Epidermal melanocyte (primary cell): ENCODE measurements at regions not wholly inside any gene's neighbourhood (a gene's known extent, or its start where the extent isn't known, plus 50 kb on each side); places are given as distances from the start of the nearest gene placed in this dataset.

Experiments
- DNase-seq: peaks from one replicate; pipeline ENCODE4 v3.0.0; 2011; ENCODE audit warnings: low spot score; ENCODE audit not compliant: insufficient read length

DNA sequence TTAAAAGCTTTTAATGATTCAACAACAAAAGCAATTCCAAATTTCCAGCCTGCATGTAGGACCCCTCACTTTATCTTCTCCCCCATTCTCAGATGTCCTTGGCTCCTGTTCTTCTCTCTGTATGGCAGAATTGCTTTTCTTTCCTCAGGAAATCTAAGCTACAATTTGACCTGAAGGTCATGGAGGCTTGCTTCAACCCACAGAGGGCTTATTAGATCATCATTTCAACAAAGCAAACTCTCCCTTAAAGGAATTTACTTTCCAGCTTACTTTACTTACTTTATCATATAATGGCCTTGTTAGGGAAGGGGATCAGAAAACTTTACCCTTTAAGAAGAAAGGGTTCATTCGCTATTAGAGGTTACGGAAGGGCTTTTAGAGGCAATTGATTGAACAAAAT lies 211.5 kb downstream of the RAD51AP2 start:
- no peak for DNase-seq

DNA sequence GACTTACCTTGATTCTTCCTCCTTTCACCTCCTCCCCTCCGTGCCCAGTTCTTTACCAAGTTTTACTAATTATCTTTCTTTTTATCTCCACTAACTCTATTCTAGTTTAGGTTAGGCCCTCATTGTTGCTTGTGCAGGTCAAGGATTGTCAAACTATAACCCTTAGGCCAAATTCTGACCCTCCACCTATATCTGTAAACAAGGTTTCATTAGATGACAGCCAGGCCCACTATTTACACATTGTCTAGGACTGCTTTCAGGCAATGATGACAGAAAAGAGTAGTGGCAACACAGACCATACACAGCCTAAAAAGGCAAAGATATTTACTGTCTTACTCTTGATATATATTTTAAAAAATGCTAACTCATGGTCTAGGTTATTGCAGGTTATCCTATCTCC lies 212.0 kb downstream of the RAD51AP2 start:
- no peak for DNase-seq

DNA sequence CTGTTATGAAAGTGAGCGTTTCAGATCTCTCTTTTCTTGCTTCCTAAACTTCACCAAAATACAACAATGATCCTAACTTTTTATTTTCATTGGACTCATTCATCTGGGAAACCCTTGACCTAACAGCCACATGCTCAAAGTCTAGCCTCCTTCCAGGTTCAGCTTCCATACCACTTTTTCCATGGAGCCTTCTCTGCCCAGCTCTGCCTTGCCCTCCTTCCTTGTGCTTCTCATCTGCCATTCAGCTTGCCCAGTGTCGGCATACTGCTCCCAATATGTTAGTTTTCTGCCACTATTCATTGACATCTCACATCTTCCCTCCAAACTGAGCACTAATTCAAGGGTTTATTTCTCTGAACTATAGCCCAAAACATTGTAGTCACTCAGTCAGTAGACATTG lies 214.7 kb downstream of the RAD51AP2 start:
- no peak for DNase-seq

DNA sequence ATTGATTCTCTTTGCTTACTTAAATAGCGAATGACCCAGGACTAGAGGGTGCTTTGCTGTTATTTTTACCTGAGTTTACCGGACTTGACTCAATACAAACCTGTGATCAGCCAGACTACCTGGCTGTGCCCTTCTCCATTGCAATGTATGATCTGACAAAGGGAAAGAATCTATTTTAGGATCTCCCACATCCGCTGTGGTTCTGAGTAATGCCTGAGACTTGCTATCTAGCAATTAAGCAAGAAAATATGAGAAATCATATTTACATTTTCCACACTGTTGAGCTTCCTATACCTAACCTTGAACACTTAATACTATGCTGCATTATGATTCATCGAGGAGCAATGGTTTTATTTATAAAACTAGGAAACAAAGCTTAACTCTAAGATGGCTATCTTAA lies 215.2 kb downstream of the RAD51AP2 start:
- no peak for DNase-seq

DNA sequence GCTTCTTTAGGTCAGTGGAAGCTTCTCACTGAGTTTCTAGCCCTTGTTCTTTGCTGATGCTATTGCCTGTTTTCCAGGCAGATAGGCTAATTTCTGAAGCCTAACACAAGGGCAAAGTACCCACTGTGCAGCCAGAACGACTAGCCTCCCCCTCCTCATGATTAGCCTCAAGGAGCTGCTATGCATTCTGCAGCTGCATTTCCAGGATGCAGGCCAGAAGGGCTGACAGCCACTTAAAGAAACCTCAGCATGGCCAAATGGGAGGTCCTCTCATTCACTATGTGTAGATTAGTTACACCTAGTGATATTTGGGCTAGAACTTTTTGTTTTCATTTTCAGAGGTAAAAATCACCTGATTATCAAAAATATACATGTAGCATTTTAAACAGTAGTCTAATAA lies 216.0 kb downstream of the RAD51AP2 start:
- no peak for DNase-seq

DNA sequence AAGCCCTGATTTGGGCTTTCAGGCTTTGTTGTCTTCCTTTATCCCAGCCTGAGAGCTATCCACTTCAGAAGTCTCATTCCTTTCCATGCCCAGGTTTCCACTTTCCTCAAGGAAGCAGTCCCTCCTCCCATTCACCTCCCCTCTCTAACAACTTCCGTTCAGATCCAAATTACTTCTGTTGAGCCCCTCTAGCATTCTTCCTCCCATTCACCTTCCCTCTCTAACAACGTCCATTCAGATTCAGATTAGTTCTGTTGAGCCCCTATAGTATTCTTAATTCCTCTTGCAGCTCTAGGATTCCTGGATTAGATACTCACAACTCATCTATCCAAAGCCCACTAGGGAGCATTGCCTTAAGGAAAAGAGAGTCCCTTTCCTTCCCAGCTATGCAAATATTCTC lies 216.8 kb downstream of the RAD51AP2 start:
- no peak for DNase-seq

DNA sequence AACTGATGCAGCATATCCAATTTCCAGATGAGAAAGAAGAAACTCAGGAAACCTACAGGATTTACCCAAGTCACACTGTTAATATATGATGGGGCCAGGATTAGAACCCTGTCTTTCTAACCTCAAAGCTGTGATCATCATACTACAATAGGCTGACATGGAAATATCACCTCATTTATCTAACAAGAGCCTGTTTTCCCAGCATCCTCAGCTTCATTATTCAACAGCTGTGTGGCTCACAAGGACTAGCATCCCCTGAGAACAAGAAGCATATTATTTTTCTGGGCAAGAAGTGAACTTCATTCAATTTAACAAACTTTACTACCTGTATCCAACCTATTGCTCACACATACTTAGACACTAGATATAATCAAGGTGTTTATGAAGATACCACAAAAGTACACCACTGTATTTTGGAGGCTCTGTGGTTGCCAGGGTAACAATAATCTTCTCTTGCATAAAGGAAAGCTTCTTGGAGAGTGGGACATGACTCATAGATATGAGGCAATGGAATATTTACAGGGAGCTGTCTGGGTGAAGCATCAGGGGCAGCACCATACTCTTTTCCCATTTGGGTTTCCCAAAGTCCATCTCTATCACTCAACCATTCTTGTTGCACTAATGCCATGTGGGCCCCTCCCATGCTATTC lies 218.2 kb downstream of the RAD51AP2 start:
- no peak for DNase-seq

DNA sequence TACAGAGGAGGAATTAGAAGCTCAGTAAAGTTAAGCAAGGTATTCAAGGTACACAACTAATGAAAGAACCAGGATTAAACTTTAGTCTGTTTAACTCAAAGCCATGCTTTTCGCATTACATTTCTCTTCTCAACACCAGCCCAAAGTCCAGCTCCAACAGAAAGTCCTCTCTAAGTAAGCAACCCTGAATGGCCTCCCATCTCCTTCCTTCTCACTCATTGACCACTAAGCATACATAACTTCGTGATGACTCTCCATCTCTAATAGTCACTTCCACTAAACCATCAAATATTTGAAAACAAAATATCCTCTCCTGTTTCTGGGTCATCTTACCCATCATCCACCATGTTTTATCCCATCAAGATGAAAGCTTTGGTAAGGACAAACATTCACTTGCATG lies 219.8 kb downstream of the RAD51AP2 start:
- no peak for DNase-seq

DNA sequence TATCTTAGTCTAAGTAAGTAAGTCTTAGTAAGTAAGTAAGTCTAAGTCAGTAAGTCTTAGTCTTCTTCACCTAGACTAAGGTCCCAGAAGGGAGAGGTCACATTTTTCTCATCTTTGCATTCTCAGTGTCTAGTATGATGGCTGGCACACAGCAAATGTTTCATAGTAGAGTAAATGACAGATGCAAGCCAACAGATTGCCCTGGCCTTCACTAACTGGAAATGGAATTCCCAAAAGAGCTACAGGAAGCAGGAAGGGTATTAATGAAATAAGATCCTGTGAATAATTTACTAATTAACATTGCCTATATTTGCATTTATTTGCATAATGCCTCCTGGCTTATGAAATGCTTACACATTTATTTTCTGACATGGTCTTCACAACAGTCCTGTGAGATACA lies 221.6 kb downstream of the RAD51AP2 start:
- no peak for DNase-seq

DNA sequence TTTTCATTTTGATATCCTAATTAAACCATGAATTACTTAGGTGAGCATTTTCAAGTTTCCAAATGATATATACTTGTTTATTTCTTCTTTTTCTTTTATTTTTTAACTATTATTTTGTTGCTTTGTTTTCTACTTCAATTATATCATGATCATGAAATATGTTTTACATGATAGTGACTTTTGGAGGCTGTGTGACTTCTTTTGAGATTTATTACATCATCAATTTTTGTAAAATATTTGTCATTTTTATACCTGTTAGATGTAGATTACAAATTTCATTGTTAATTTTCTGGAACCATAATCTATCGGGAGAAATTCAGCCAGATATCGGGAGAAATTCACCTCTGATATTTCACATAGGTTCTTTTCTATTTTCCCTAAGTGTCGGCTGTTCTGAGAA lies 228.6 kb downstream of the RAD51AP2 start:
- DNase-seq: no peak

DNA sequence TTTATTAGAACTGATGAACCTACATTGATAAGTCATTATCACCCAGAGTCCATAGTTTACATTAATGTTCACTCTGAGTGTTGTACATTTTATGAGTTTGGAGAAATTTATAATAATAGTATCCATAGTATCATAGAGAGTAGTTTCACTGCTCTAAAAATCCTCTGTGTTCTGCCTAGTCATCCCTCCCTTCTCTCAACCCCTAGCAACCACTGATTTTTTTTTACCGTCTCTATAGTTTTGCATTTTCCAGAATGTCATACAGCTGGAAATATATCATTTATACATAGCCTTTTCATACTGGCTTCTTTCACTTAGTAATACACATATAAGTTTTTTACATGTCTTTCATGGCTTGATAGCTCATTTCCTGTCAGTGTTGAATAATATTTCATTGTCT lies 231.1 kb downstream of the RAD51AP2 start:
- no peak for DNase-seq

DNA sequence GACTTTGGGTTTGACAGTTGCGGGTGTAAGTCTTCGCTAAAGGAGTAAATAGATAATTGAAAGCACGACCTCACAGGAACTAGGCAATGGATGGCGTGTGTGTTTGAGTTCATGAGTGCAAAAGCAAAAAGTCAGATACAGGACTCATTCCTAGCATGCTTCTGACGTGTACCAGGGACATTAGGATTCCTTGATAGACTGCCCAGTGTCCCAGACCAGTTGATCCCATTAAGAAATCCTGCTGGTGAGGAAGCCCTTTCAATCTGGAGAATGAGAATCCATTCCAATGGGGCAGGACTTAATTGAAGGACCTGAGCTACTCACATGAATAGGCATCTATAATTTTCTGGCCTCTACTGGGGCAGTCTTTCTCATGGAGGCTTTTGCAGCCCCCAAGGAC lies 235.4 kb downstream of the RAD51AP2 start:
- no peak for DNase-seq

DNA sequence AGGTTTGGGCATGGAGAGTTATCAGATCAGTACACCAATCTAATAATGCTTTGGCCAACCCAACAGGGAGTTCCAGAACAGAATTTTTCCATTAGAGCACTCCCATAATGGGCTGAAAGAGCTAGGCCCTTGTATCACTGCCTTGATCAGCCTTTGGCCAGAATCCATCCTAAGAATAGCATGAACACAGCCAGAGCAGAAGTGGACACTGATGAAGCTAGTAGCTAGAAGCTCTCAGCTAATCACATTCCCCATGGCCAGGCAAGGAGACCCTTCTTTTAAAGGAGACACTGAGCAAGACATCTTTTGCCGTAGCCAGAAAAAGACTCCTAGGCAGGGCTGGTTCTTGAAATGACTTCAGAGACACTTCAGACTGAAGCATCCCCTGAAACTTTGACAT lies 236.0 kb downstream of the RAD51AP2 start:
- DNase-seq: no peak

DNA sequence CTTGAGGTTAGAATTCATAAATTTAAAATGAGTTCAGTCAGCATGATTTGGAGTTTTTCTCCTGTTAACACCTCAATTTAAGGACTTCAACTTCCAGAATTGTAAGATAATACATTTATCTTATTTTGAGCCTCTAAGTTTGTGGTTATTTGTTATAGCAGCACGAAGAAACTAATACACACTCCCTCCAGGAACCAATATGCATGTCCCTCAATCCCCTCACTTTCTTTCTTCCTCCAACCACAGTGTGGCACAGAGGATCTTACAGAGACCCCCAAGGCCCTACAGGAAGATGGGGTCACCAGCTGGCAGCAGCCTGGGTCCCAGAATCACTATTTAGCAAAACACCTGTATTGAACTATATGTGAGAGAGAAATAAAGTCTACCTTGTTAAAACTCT lies 242.0 kb downstream of the RAD51AP2 start:
- DNase-seq: no peak

DNA sequence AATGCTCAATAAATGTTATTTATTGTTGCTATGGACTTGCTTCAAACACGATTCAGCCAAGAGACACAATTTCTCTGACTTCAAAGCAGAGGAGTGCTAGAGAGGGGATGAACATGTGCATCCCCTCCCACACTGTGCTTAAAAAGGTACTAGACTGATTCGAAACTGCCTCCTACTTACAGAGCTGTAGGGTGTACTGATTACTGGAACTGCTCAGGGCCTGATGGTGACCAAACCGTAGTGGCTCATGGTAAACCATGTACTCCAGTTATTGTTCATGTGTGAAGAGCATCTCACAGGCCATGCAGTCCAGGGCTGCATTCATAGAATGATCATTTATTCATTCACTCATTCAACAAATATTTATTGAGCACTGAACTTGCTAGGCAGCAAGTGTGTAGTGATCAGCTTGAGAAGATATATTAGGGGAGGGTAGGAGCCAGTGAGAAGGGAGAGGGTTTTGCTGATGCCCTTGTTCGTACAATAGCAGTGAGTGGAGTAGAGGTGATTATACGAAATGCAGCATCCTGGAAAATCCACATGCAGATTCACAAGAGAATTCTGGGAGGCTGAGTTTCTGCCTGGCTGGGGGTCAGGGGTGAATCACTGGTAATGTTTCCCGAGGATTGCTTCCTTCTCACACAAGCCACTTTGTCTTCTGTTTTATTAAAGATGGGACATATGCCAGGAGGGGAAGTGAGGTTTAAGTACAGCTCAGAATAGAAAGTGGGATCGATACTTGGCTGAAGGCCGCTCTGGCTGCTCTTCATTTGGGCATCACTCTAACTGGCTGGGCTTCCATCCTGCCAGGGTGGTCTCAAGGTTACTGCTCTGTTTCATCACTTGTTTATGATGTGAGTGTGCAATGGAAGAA lies 245.4 kb downstream of the RAD51AP2 start:
- DNase-seq: no peak

DNA sequence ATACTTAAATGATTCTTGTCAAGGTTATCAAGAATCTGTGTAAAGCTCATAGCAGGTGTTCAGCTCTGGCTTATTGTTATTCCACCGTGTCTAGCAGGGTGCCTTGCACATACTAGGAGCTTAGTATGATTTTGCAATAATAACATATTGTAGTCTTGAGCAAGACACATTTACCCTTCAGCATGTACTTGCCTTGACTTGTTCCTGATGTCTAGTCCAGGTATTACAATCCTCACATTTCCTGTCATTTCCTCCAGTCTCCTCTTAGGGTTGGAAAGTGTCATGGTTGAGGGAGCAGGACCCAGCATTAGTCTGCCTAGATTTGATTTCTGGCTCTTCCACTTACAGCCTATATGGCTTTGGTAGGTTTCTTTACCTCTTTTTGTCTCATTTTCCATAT lies 246.1 kb downstream of the RAD51AP2 start:
- no peak for DNase-seq

DNA sequence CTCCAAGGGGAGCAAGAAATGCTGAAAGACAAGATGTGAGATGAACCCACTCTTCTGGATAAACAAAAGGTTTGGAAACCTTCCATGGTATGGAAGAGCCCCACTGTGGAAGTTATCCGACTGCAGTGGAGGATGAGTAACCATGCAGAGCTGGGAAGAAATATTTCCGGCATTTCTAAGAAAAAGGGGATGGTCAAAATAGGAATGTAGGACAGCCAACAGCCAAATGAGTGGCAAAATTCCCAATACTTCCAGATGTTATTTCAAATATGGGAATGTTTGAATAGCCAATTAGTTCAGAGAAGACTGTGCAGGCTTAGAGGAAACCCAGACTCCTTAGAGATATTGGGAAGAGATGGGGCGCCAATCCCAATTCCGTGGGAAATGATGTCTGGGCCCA lies 246.8 kb downstream of the RAD51AP2 start:
- DNase-seq: no peak

DNA sequence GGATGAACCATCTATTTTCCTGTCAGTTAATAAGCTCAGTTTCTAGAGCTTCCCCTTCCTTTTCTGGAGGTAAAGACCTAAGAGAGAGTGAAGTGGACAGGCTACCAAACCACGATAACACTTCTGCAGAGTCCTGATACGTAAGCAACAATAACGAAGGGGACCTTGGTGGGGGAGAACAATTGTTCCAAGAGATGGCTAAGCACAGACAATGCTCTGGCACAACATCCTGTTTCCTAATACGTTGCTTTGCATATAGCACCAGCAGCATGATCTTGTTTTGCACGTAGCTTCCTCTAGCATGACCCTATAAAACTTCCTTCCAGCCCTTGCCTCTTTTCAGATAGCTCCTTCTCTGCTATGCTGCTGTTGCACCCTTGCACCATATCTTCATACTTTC lies 247.3 kb downstream of the RAD51AP2 start:
- no peak for DNase-seq

DNA sequence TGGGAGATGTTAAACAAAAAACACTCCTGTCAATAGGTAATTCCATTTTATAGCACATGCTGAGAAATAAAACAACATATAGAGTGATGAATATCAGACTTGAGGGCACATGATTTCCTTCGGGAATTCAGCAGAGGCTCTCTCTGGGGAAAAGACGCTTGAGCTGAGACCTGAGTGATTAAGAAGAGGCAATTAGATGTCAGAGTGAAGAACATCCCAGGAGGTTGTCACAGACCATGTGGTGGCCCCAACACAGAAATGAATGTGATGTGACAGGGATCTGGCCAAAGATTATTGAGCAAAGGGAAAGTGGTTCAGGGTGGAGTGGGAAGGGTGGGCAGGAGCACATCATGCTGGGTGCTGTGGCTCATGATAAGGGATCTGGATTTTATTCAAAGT lies 254.7 kb downstream of the RAD51AP2 start:
- no peak for DNase-seq

DNA sequence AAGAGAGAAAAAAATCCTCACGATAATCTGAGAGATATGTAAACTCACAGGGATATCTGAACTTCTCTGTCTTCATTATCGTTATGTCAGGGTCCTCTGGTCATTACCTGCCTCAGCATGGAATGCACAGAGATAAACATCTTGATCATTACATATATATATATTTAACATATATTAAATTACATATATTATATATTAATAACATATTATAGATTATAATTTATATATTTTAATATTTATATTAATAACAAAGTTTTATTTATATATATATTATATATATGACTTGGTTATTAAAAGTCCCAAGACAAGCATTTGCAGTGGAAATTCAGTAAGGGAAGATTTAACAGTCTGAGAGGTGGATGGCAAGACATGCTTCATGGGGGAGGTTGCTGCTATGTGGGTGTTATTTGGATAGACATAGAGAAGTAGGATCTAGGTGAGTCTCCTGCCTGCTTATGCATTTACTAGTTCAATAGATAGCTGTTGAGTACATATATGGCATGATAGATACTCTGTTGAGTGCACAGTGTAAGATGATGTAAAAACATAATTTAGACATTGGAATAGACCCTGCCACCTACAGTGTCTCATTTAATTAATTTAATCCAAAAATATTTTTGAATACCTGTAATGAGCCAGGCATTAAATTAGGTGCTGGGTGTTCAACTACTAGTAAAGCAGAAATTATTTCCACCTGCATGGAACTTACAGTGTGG lies 255.2 kb downstream of the RAD51AP2 start:
- DNase-seq: no peak

DNA sequence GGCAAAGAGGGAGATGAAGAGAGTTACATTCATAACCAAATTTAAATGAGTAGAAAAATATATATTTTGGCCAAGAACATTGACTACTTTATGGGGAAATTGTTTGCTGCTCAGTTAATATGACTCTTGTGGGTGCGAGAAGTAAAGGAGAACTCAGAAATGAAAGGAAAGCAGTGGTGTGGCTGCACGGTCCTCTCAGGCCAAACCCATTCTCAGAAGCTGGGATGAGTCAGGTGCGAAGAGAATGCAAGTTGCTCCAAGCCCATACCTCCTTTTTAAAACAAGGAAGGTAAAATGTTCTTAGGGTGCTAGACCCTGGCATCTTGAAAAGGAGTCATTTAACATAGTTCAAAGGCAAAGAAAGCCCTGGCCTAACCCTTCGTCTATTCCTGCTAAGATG lies 258.6 kb downstream of the RAD51AP2 start:
- DNase-seq: no peak

DNA sequence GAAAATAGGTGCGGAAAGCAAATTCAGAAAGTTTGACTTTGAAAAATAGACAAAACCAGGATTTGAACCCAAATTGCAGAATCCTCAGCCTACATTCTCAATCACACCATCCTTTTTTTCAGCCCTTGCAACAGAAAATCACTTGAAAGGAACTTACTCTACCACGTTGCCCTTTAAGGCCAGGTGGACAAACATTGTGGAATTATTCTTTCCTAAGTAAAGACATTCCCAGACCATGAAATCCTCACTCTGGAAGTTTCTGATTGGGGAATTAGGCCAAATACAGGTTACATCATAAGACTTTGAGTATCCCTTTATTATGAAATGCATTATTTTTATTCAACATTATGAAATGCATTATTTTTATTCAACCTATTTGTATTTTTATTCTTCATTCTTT lies 259.4 kb downstream of the RAD51AP2 start:
- no peak for DNase-seq
